Uterus (tissue), 2 donors: ENCODE measurements at regions not wholly inside any gene's neighbourhood (a gene's known extent, or its start where the extent isn't known, plus 50 kb on each side); places are given as distances from the start of the nearest gene placed in this dataset.

Experiments used
- CTCF ChIP-seq, 4 experiments: fragments of 200-600 bp in 2 of 4; fragments of 450-650 bp in 2 of 4; sonication (generic) in 2 of 4; IDR thresholded peaks; one replicate each; pipeline ENCODE4 v1.5.1; 2016 to 2019; ENCODE audit warnings: antibody characterized with exemption in 4 of 4, mild to moderate bottlenecking in 2 of 4, moderate library complexity in 1 of 4
- POLR2A ChIP-seq, 2 donors: fragments of 450-650 bp; IDR thresholded peaks; one replicate each; pipeline ENCODE4 v1.6.1; 2016; ENCODE audit warnings: antibody characterized with exemption in 2 of 2, mild to moderate bottlenecking in 1 of 2, moderate library complexity in 1 of 2

DNA sequence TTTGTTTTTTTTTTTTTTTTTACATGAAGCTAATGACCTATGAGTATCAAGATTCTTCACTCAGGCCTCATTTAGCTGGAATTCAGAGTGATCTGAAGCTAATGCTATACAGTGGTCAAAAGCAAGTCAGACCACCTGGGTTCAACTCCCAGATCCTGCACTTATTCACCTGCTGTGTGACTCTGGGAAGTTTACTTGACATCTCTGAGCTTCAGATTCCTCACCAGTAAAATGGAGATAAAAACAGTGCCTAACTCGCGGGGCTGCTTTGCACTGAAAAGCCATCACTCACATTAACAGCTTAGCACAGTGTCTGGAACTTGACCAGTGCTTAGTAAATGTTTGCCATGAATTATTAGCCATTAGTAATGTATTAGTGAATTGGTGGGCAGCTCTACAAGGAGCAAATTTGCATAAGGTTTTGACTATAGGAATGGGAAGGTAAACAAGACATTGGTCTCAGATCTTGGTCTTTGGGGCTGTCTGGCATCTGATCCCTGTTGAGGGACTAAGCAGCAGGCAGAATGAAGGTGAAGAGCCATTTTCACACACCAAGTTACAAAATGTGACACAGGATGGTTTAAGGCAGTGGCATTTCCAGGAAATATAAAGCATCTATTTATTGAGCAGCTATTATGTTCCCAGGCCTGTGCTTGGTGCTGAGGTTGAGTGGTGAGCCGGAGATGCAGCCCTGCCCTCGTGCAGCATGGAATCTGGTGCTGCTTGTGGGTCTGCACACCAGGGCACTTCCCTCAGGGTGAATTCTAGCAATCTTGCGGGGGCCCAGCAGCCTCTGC lies 291.3 kb downstream of the RRAGC start:
- no peak for TF ChIP-seq CTCF (IDR thresholded peaks at IDR 0.05)
- TF ChIP-seq POLR2A (IDR thresholded peaks at IDR 0.05): no peak
